OCI-LY7 (cell line): ENCODE measurements at regions not wholly inside any gene's neighbourhood (a gene's known extent, or its start where the extent isn't known, plus 50 kb on each side); places are given as distances from the start of the nearest gene placed in this dataset.

Experiments
- EZH2phosphoT487 ChIP-seq: fragments of 200-600 bp; sonication (generic); IDR thresholded peaks from 2 replicates; pipeline ENCODE4 v1.6.1; 2018; ENCODE audit warnings: low read depth, borderline replicate concordance, mild to moderate bottlenecking, mixed run types, antibody characterized with exemption, low read length, moderate library complexity, mixed read lengths
- TF ChIP-seq, protein P1 (sequence below): fragments of 200-600 bp; sonication (generic); conservative IDR thresholded peaks from 2 replicates; pipeline ENCODE4 v1.5.1; 2014; ENCODE audit warnings: mild to moderate bottlenecking, antibody characterized with exemption, low read length, moderate library complexity, mixed read lengths

DNA sequence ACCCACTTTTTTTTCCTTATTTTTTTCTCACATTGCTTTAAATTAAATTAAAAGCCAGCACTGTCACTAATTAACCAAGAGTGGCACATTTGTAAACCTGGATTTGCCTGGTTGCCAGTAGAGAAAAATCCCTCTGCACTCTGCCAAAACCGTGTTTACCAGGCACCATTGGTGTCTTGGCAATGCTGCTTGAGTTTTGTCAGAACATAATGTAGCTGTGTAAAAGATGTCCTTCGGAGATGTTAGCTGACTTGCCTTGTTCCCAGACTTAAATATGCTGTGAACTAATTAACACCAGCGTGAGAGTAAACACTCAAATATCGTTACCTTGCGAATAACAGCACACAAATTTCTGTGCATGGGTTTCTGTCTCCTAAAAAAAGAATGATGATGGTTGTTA lies 694.9 kb upstream of the ID4 start:
- TF ChIP-seq, protein P1, sequence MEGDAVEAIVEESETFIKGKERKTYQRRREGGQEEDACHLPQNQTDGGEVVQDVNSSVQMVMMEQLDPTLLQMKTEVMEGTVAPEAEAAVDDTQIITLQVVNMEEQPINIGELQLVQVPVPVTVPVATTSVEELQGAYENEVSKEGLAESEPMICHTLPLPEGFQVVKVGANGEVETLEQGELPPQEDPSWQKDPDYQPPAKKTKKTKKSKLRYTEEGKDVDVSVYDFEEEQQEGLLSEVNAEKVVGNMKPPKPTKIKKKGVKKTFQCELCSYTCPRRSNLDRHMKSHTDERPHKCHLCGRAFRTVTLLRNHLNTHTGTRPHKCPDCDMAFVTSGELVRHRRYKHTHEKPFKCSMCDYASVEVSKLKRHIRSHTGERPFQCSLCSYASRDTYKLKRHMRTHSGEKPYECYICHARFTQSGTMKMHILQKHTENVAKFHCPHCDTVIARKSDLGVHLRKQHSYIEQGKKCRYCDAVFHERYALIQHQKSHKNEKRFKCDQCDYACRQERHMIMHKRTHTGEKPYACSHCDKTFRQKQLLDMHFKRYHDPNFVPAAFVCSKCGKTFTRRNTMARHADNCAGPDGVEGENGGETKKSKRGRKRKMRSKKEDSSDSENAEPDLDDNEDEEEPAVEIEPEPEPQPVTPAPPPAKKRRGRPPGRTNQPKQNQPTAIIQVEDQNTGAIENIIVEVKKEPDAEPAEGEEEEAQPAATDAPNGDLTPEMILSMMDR = no peak
- no peak for TF ChIP-seq EZH2phosphoT487
